GM19372 (cell line): ENCODE measurements at regions not wholly inside any gene's neighbourhood (a gene's known extent, or its start where the extent isn't known, plus 50 kb on each side); places are given as distances from the start of the nearest gene placed in this dataset.

Source experiments
- ATAC-seq: cut with Tn5 transposase; IDR thresholded peaks from one replicate; pipeline ENCODE4 v1.9.1; 2021; ENCODE audit warnings: mild to moderate bottlenecking, low read depth, moderate library complexity; ENCODE audit not compliant: unreplicated experiment

GRCh38 chr12:94725375-94726168 is 75.2 kb upstream of the TMCC3 start:
- no peak for ATAC-seq

GRCh38 chr12:94722664-94723063 is 72.3 kb upstream of the TMCC3 start:
- no peak for ATAC-seq

DNA sequence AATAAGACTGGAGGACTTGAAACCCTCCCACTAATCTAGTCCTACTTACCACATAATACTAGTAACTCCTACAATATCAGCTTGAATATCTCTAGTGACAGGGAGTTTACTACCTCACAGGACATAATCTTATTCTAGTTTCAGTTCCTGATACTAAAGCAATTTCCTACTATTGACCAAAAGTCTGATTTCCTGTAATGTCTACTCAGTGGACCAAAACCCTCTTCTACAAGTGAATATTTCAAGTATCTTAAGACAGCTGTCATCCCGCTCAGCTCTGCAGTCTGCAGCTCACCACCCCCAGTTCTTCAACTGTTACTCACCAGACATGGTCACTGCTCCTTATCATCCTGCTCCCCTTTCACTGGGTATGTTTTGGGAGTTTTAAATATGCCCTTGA is 70.8 kb upstream of the TMCC3 start:
- peak; percentile 88 for ATAC-seq

DNA sequence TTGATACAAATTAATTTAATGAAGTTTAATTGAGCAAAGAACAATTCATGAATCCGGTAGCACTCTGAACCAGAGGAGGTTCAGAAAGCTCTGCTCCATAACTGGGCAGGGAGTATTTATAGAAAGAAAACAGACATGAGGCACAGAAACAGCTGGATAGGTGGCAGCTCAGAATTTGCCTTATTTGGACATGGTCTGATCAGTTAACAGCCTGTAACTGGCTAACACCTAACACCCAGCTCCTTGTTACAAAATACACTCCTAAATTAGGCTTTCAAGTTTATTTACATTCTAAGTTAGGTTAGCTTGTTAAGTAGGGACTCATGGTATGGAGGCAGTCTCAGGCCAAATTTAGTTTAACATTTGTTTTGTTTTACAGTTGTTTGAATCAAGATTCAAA is 67.8 kb upstream of the TMCC3 start:
- ATAC-seq: no peak

- ATAC-seq: no peak
Observed at GRCh38 chr12:94717656-94718055, 67.3 kb upstream of the TMCC3 start.

- ATAC-seq: no peak
Observed at GRCh38 chr12:94717108-94717507, 66.8 kb upstream of the TMCC3 start.

DNA sequence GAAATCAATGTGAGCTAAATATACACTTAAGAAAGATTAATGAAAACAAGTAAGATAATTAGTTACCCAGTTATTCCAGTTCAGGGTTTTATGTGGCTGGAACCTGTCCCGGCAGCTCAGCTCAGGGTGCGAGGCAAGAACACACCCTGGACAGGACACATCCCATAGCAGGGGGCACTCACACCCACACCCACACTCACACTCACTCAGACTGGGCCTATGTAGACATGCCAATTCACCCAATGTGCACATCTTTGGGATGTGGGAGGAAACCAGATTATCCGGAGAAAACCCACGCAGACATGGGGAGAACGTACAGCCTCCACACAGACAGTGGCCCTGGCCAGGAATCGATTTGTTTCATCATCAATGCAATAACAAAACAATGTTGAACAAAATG is 66.0 kb upstream of the TMCC3 start:
- no peak for ATAC-seq

- ATAC-seq: no peak
Observed at GRCh38 chr12:94714378-94715114, 64.2 kb upstream of the TMCC3 start.

- ATAC-seq: no peak
Observed at GRCh38 chr12:94712815-94713515, 62.6 kb upstream of the TMCC3 start.

- no peak for ATAC-seq
Observed at GRCh38 chr12:94710933-94711332, 60.6 kb upstream of the TMCC3 start.

DNA sequence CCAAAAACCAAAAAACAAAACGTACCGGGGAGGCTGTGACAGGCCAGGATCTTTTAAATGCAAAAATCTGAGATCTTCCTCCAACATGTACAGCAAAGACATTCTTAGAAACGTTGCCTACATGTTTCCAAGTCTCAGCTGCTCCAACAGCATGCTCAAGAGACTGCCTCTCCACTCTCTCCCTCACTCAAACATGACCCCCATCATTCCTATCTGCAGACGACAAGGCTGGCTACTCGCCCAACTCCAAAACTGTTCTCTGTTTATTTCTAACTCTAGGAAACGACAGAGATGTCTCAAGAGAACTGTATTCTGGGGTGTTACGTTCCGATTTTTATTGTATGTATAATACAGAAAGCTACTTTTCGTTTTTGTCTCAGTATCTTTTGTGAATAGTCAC is 57.5 kb upstream of the TMCC3 start:
- no peak for ATAC-seq

GRCh38 chr12:94707036-94707435 is 56.7 kb upstream of the TMCC3 start:
- ATAC-seq: no peak

DNA sequence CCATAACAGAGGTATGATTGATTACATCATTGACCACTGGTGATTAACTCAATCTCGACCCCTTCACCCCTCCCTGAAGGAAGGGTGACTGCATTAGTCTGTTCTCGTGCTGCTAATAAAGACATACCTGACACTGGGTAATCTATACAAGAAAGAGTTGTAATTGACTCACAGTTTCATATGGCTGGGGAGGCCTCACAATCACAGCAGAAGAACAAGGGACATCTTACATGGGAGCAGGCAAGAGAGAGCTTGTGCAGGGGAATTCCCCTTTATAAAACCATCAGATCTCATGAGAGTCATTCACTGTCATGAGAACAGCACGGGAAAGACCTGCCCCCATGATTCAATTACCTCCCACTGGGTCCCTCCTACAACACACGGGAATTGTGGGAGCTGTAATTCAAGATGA is 55.9 kb upstream of the TMCC3 start:
- ATAC-seq: no peak

GRCh38 chr12:94705676-94706075 is 55.3 kb upstream of the TMCC3 start:
- ATAC-seq: no peak

GRCh38 chr12:94704452-94705306 is 54.3 kb upstream of the TMCC3 start:
- ATAC-seq: no peak

DNA sequence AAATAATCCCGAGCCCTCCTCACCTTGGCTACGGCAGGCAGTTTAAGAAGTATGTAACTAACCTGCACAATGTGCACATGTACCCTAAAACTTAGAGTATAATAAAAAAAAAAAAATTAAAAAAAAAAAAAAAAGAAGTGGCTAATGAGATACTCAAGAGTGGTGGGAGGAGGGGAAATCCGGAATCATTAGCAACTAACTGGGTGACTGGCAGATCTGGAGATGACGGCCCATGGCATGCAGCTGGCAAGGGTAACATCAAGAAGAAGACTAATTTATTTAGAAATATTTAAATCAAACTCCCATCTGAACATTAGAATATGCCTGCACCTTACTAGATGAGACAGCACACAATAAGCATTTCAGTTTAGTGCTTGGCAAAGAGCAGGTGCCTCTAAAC is 52.3 kb upstream of the TMCC3 start:
- no peak for ATAC-seq

DNA sequence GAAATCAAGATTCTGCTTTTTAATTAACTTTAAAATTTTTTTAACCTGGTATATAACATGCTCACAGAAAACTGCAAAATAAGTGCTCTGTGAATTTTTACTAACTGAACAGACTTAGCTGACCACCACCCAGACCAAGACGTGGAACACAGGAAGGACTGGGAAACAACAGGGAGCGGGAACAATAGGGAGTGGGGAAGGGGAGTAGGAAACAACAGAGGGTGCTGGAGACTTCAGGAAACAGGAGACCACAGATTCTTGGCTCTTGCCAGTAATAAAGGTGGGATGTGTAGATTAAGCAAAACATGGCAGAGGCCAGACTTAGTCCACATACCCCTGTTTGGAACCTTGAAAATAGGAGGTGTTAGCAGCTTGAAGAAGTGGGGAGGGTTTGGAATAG is 51.4 kb upstream of the TMCC3 start:
- ATAC-seq: no peak

DNA sequence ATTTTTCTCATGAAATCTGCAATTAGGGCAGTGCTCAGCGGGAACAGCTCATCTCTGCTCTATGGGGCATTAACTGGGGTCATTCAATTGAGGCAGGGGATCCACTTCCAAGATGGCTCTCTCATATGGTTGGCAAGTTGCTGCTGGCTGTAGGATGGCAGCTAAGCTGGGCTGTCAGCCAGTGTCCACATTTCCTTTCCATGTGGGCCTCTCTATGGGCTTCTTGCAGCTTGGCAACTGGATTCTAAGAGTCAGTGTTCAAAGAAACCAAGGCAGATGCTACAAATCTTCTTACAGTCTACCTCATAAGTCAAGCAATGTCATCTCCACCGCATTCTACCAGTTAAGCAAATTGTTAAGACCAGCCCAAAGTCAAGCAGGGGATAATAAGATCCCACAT is 50.3 kb upstream of the TMCC3 start:
- no peak for ATAC-seq
